ENCODE measurements at regions not wholly inside any gene's neighbourhood (a gene's known extent, or its start where the extent isn't known, plus 50 kb on each side); places are given as distances from the start of the nearest gene placed in this dataset.

- no peaks in the 10 kb centered on the region; a peak in 1 of 5 replicates for H3K4me1 ChIP-seq (replicated peaks in 1 of 2; ENCODE audit: control insufficient read depth in 2 of 2, insufficient read depth in 2 of 2, low read length in 2 of 2)
- H3K27ac ChIP-seq (ENCODE audit: extremely low read depth, low read depth, low read length): no peak overlapping the region
- H3K79me2 ChIP-seq (ENCODE audit: control insufficient read depth, insufficient read depth, low read length): no peaks in the 10 kb centered on the region
- H3K27me3 ChIP-seq (ENCODE audit: control insufficient read depth in 2 of 2, insufficient read depth in 2 of 2, low read length in 2 of 2): peaks cover 7 to 29% of the 10 kb centered on the region in 2 experiments
- in situ Hi-C loops (cut with MboI) (no loop called here), intact Hi-C loops (cut with micrococcal nuclease) (no loop called here)
- DNase-seq (ENCODE audit: extremely low read depth in 1 of 4, low spot score in 3 of 4) (no peak), FAIRE-seq (no peak), ATAC-seq (no peak)
- POLR2A ChIA-PET: interaction anchor here (0.7 to 1.4 kb wide), 2 partner anchors 14 to 19 kb away, joined by 3 read pairs; no protein-coding TSS in a partner anchor
- H3K9me1 ChIP-seq (ENCODE audit: control insufficient read depth, insufficient read depth, low read length): no peaks in the 10 kb centered on the region
- H3K4me2 ChIP-seq (ENCODE audit: insufficient read depth, low read length): no peak overlapping the region
- CTCF ChIA-PET (ENCODE audit: low intra/inter-chr PET ratio): no interaction called here
- no peaks in the 10 kb centered on the region for H4K20me1 ChIP-seq (replicated peaks; ENCODE audit: control insufficient read depth, insufficient read depth, low read length)
- H2AFZ ChIP-seq (ENCODE audit: low read depth, low read length): no peak overlapping the region
- no peaks in the 10 kb centered on the region for H3K9me3 ChIP-seq (replicated peaks; ENCODE audit: control insufficient read depth, insufficient read depth, low read depth, low read length)
- no peak overlapping the region for H3K9ac ChIP-seq (ENCODE audit: insufficient read depth in 1 of 2, low read depth in 2 of 2, low read length in 2 of 2)
- no peak overlapping the region for H3K4me3 ChIP-seq
- BruUV-seq (replicated peaks): no TSS peak
- WGBS (ENCODE audit: insufficient coverage, low coverage, missing lambda C conversion rate): 8% methylated on average over 13 of the region's 13 CpGs
- no peaks in the 10 kb centered on the region for H3K36me3 ChIP-seq (ENCODE audit: control insufficient read depth, insufficient read depth, low read length)
- TF ChIP-seq, protein P1, sequence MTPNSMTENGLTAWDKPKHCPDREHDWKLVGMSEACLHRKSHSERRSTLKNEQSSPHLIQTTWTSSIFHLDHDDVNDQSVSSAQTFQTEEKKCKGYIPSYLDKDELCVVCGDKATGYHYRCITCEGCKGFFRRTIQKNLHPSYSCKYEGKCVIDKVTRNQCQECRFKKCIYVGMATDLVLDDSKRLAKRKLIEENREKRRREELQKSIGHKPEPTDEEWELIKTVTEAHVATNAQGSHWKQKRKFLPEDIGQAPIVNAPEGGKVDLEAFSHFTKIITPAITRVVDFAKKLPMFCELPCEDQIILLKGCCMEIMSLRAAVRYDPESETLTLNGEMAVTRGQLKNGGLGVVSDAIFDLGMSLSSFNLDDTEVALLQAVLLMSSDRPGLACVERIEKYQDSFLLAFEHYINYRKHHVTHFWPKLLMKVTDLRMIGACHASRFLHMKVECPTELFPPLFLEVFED (CRISPR knock-in tag; conservative IDR thresholded peaks at IDR 0.05): no peak
- TF ChIP-seq ZNF175 (CRISPR knock-in tag; IDR thresholded peaks at IDR 0.05; ENCODE audit: low read depth) (no peak), ZBED1 (IDR thresholded peaks at IDR 0.05) (no peak), KDM5B (IDR thresholded peaks at IDR 0.05; ENCODE audit: insufficient replicate concordance, low read depth, low read length) (no peak), ELF4 (CRISPR knock-in tag; IDR thresholded peaks at IDR 0.05) (no peak), RBM14 (IDR thresholded peaks at IDR 0.05; ENCODE audit: borderline replicate concordance, insufficient read depth, low read depth, low read length) (no peak), MCM7 (IDR thresholded peaks at IDR 0.05) (no peak), NONO (IDR thresholded peaks at IDR 0.05; ENCODE audit: low read depth in 2 of 2, low read length in 1 of 2) (no peak), STAT5B (CRISPR knock-in tag; IDR thresholded peaks at IDR 0.05) (no peak), FOSL1 (tag; conservative IDR thresholded peaks at IDR 0.05) (no peak), SIN3A (IDR thresholded peaks at IDR 0.05; ENCODE audit: borderline replicate concordance in 2 of 2, control insufficient read depth in 1 of 2, low read depth in 2 of 2, low read length in 2 of 2) (no peak), ZNF589 (CRISPR knock-in tag; IDR thresholded peaks at IDR 0.05; ENCODE audit: low read depth) (no peak), SMARCA5 (IDR thresholded peaks at IDR 0.05) (no peak), HMGXB4 (CRISPR knock-in tag; IDR thresholded peaks at IDR 0.05) (no peak), PTRF (tag; IDR thresholded peaks at IDR 0.05) (no peak)
- TF ChIP-seq, protein P2, sequence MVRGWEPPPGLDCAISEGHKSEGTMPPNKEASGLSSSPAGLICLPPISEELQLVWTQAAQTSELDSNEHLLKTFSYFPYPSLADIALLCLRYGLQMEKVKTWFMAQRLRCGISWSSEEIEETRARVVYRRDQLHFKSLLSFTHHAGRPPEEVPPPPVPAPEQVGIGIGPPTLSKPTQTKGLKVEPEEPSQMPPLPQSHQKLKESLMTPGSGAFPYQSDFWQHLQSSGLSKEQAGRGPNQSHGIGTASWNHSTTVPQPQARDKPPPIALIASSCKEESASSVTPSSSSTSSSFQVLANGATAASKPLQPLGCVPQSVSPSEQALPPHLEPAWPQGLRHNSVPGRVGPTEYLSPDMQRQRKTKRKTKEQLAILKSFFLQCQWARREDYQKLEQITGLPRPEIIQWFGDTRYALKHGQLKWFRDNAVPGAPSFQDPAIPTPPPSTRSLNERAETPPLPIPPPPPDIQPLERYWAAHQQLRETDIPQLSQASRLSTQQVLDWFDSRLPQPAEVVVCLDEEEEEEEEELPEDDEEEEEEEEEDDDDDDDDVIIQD (CRISPR knock-in tag; IDR thresholded peaks at IDR 0.05): no peak
- TF ChIP-seq, protein P3, sequence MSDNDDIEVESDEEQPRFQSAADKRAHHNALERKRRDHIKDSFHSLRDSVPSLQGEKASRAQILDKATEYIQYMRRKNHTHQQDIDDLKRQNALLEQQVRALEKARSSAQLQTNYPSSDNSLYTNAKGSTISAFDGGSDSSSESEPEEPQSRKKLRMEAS (CRISPR knock-in tag; IDR thresholded peaks at IDR 0.05): no peak
Measured at GRCh38 chr13:27334774-27335435, 64.3 kb downstream of the RASL11A start.
